H9 (cell line): ENCODE measurements at regions not wholly inside any gene's neighbourhood (a gene's known extent, or its start where the extent isn't known, plus 50 kb on each side); places are given as distances from the start of the nearest gene placed in this dataset.

Source experiments
- DNase-seq: peaks from one replicate; pipeline ENCODE4 v3.0.0-alpha.2; 2017
- H2AFZ ChIP-seq: one replicate; pipeline ENCODE4 v1.6.1; 2013; ENCODE audit warnings: mild to moderate bottlenecking, low read length, control low read depth, moderate library complexity
- H2AK5ac ChIP-seq: 2 replicates; pipeline ENCODE4 v1.6.1; 2013; ENCODE audit warnings: low read length, control low read depth, mixed read lengths; ENCODE audit not compliant: insufficient read length
- H2BK120ac ChIP-seq: one replicate; pipeline ENCODE4 v1.6.1; 2013; ENCODE audit warnings: low read depth, mild to moderate bottlenecking, low read length, control low read depth, inconsistent platforms; ENCODE audit not compliant: poor library complexity, severe bottlenecking
- H2BK12ac ChIP-seq: 2 replicates; pipeline ENCODE4 v1.6.1; 2013; ENCODE audit warnings: low read length, control low read depth, mixed read lengths, low read depth; ENCODE audit not compliant: insufficient read length
- H2BK15ac ChIP-seq: 2 replicates; pipeline ENCODE4 v1.6.1; 2013; ENCODE audit warnings: low read depth, low read length, control low read depth
- H2BK20ac ChIP-seq: one replicate; pipeline ENCODE4 v1.6.1; 2013; ENCODE audit warnings: low read depth, mild to moderate bottlenecking, low read length, control low read depth, inconsistent platforms; ENCODE audit not compliant: poor library complexity, severe bottlenecking
- H2BK5ac ChIP-seq: 2 replicates; pipeline ENCODE4 v1.6.1; 2013; ENCODE audit warnings: low read length, control low read depth, mixed read lengths; ENCODE audit not compliant: insufficient read length
- H3K14ac ChIP-seq: 2 replicates; pipeline ENCODE4 v1.6.1; 2013; ENCODE audit warnings: low read length, control low read depth; ENCODE audit not compliant: insufficient read depth
- H3K18ac ChIP-seq: 2 replicates; pipeline ENCODE4 v1.6.1; 2013; ENCODE audit warnings: low read depth, mild to moderate bottlenecking, mixed read lengths, low read length, control low read depth; ENCODE audit not compliant: insufficient read length
- H3K23ac ChIP-seq: 2 replicates; pipeline ENCODE4 v1.6.1; 2013; ENCODE audit warnings: low read length, control low read depth, mixed read lengths, low read depth; ENCODE audit not compliant: insufficient read length
- H3K23me2 ChIP-seq: 2 replicates; pipeline ENCODE4 v1.6.1; 2013; ENCODE audit warnings: low read depth, mild to moderate bottlenecking, mixed read lengths, low read length, control low read depth; ENCODE audit not compliant: insufficient read length, poor library complexity, severe bottlenecking
- H3K27ac ChIP-seq: 2 replicates; pipeline ENCODE4 v1.5.1; 2013; ENCODE audit warnings: low read length, control low read depth, mixed read lengths, low read depth; ENCODE audit not compliant: insufficient read length
- H3K27me3 ChIP-seq: 2 replicates; pipeline ENCODE4 v1.6.1; 2013; ENCODE audit warnings: low read length, control low read depth, inconsistent platforms; ENCODE audit not compliant: insufficient read depth
- H3K4ac ChIP-seq: 2 replicates; pipeline ENCODE4 v1.6.1; 2013; ENCODE audit warnings: low read depth, mild to moderate bottlenecking, control low read depth, inconsistent platforms, low read length, moderate library complexity
- H3K4me1 ChIP-seq: 2 replicates; pipeline ENCODE4 v1.6.1; 2013; ENCODE audit warnings: low read length, control low read depth, inconsistent platforms; ENCODE audit not compliant: insufficient read depth
- H3K4me2 ChIP-seq: 2 replicates; pipeline ENCODE4 v1.6.1; 2013; ENCODE audit warnings: low read length, control low read depth, mixed read lengths; ENCODE audit not compliant: insufficient read length, insufficient read depth
- H3K56ac ChIP-seq: 2 replicates; pipeline ENCODE4 v1.6.1; 2013; ENCODE audit warnings: low read depth, mild to moderate bottlenecking, mixed read lengths, low read length, control low read depth; ENCODE audit not compliant: insufficient read length
- H3K79me1 ChIP-seq: 2 replicates; pipeline ENCODE4 v1.6.1; 2013; ENCODE audit warnings: low read depth, mild to moderate bottlenecking, moderate library complexity, low read length, control low read depth, inconsistent platforms; ENCODE audit not compliant: insufficient read depth, poor library complexity, severe bottlenecking
- H3K79me2 ChIP-seq: 2 replicates; pipeline ENCODE4 v1.6.1; 2013; ENCODE audit warnings: low read length, control low read depth, inconsistent platforms; ENCODE audit not compliant: insufficient read depth
- H3K9ac ChIP-seq: 2 replicates; pipeline ENCODE4 v1.6.1; 2013; ENCODE audit warnings: low read length, control low read depth, mixed read lengths; ENCODE audit not compliant: insufficient read length; ENCODE audit errors: extremely low read depth
- H3K9me3 ChIP-seq: one replicate; pipeline ENCODE4 v1.6.1; 2013; ENCODE audit warnings: low read depth, low read length, inconsistent platforms; ENCODE audit not compliant: control insufficient read depth
- H3T11ph ChIP-seq: one replicate; pipeline ENCODE4 v1.6.1; 2013; ENCODE audit warnings: mild to moderate bottlenecking, low read length, control low read depth, inconsistent platforms
- H4K20me1 ChIP-seq: one replicate; pipeline ENCODE4 v1.6.1; 2013; ENCODE audit not compliant: control insufficient read depth, insufficient read length, insufficient read depth
- H4K5ac ChIP-seq: 2 replicates; pipeline ENCODE4 v1.6.1; 2013; ENCODE audit warnings: low read depth, mild to moderate bottlenecking, mixed read lengths, low read length, control low read depth; ENCODE audit not compliant: insufficient read length
- H4K8ac ChIP-seq: replicated peaks from 2 replicates; pipeline ENCODE4 v1.6.1; 2013; ENCODE audit warnings: low read length, control low read depth, mixed read lengths, low read depth; ENCODE audit not compliant: insufficient read length
- H4K91ac ChIP-seq: 2 replicates; pipeline ENCODE4 v1.6.1; 2013; ENCODE audit warnings: low read depth, mild to moderate bottlenecking, moderate library complexity, mixed read lengths, low read length, control low read depth; ENCODE audit not compliant: insufficient read length
- H3K27ac Mint-ChIP-seq, 3 experiments: 2 replicates in 2 of 3; 3 replicates in 1 of 3; pipeline ENCODE4 v1.8.0; 2020 to 2021; ENCODE audit warnings: mixed read lengths in 3 of 3, mild to moderate bottlenecking in 1 of 3, moderate library complexity in 1 of 3
- H3K27me3 Mint-ChIP-seq: 2 replicates; pipeline ENCODE4 v1.8.0; 2021; ENCODE audit warnings: low read depth, mild to moderate bottlenecking, moderate library complexity, mixed read lengths
- H3K36me3 Mint-ChIP-seq, 3 experiments: 2 replicates in 2 of 3; 3 replicates in 1 of 3; pipeline ENCODE4 v1.8.0; 2020 to 2021; ENCODE audit warnings: low read depth in 3 of 3, mixed read lengths in 3 of 3; ENCODE audit not compliant: insufficient read depth in 1 of 3
- H3K4me1 Mint-ChIP-seq, 2 experiments: 2 replicates each; pipeline ENCODE4 v1.8.0; 2020; ENCODE audit warnings: mixed read lengths in 2 of 2
- H3K4me3 Mint-ChIP-seq, 2 experiments: 2 replicates in 1 of 2; 3 replicates in 1 of 2; pipeline ENCODE4 v1.8.0; 2020 to 2021; ENCODE audit warnings: mild to moderate bottlenecking in 2 of 2, mixed read lengths in 2 of 2, moderate library complexity in 1 of 2
- H3K9me3 Mint-ChIP-seq, 2 experiments: 2 replicates in 1 of 2; 3 replicates in 1 of 2; pipeline ENCODE4 v1.8.0; 2020; ENCODE audit warnings: mild to moderate bottlenecking in 2 of 2, mixed read lengths in 2 of 2, moderate library complexity in 1 of 2
- CTCF ChIP-seq: fragments of 200-600 bp; sonication (generic); conservative IDR thresholded peaks from 3 replicates; pipeline ENCODE4 v1.8.0; 2021; ENCODE audit warnings: antibody characterized with exemption, mild to moderate bottlenecking
- WGBS: extraction: QIAGEN DNeasy Blood & Tissue Kit; methylation state at CpG from one replicate; pipeline ENCODE4 v1.1.7; 2013; ENCODE audit warnings: missing lambda C conversion rate, low lambda C conversion rate, mixed read lengths; ENCODE audit not compliant: insufficient read length; ENCODE audit errors: extremely low coverage; 5-methylcytosine and 5-hydroxymethylcytosine counted together

GRCh38 chr10:3656214-3656613 lies 128.8 kb downstream of the KLF6 start:
- DNase-seq = no peak

More at GRCh38 chr10:3656214-3656613, 128.8 kb downstream of the KLF6 start:
- H2BK120ac ChIP-seq = no peak overlapping the region
- no peak overlapping the region for H3T11ph ChIP-seq
- H2BK20ac ChIP-seq = no peak overlapping the region
- H3K4me1 ChIP-seq = peaks cover 2% of the 10 kb centered on the region; the same call in 1 of the 2 replicates
- no peak overlapping the region for H2BK12ac ChIP-seq
- no peak overlapping the region for H4K8ac ChIP-seq
- H4K91ac ChIP-seq = no peak overlapping the region
- WGBS = no CpG with 5 or more reads among the region's 3 CpGs
- H2BK15ac ChIP-seq = no peak overlapping the region
- no peak overlapping the region for H3K9ac ChIP-seq
- Mint-ChIP-seq H3K4me1 (peaks cover 24% of the 10 kb centered on the region in 2 experiments), H3K27ac (no peak overlapping the region), H3K27me3 (peaks cover 2% of the 10 kb centered on the region), H3K9me3 (peaks cover 2 to 13% of the 10 kb centered on the region in 2 experiments; a peak in 4 of 5 replicates), H3K4me3 (no peak overlapping the region), H3K36me3 (peaks cover 1 to 14% (median 5%) of the 10 kb centered on the region in 3 experiments; a peak in 4 of 7 replicates)
- H2BK5ac ChIP-seq = no peak overlapping the region
- H4K20me1 ChIP-seq = no peaks in the 10 kb centered on the region
- H2AFZ ChIP-seq = no peak overlapping the region
- no peak overlapping the region for H3K18ac ChIP-seq
- H4K5ac ChIP-seq = no peak overlapping the region
- no peak overlapping the region for H3K27ac ChIP-seq
- no peaks in the 10 kb centered on the region for H3K79me1 ChIP-seq
- H3K79me2 ChIP-seq = no peaks in the 10 kb centered on the region
- no peaks in the 10 kb centered on the region for H3K23me2 ChIP-seq
- TF ChIP-seq CTCF = no peak
- no peak overlapping the region for H3K4me2 ChIP-seq
- H3K4ac ChIP-seq = no peak overlapping the region
- H3K14ac ChIP-seq = no peak overlapping the region
- H3K9me3 ChIP-seq = no peaks in the 10 kb centered on the region
- H3K27me3 ChIP-seq = no peaks in the 10 kb centered on the region
- H3K56ac ChIP-seq = no peak overlapping the region
- no peak overlapping the region for H3K23ac ChIP-seq
- H2AK5ac ChIP-seq = no peak overlapping the region
